ENCODE measurements at regions not wholly inside any gene's neighbourhood (a gene's known extent, or its start where the extent isn't known, plus 50 kb on each side); places are given as distances from the start of the nearest gene placed in this dataset.

DNA sequence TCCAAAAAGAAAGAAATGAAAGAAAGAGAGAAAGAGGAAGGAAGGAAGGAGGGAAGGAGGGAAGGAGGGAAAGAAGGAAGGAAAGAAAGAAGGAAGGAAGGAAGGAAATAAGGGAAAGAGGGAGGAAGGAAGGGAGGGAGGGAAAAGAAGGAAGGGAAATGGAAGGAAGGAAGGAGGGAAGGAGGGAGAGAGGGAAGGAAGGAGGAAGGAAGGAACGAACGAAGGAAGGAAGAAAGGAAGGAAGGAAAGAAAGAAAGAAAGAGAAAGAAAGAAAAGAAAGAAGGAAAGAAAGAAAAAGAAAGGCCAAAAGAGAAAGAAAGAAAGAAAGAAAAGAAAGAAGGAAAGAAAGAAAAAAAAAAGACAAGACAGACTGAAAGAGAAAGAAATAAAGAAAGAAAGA lies 263.9 kb upstream of the ATP10B start:
- intact Hi-C loops (cut with DNase I; ENCODE audit: low total_unique reads) (no loop called here), in situ Hi-C loops (cut with MboI; ENCODE audit: low sequenced_read_pairs in 4 of 4) (no loop called here)
- DNase-seq (no peak), ATAC-seq (no peak)
- H3K4me3 ChIP-seq: no peak overlapping the region
- no peaks in the 10 kb centered on the region for H3K9me3 ChIP-seq
- H3K27ac ChIP-seq: no peak overlapping the region
- H3K4me1 ChIP-seq: no peaks in the 10 kb centered on the region
- no peaks in the 10 kb centered on the region for H3K27me3 ChIP-seq
- no peaks in the 10 kb centered on the region for H3K36me3 ChIP-seq
- TF ChIP-seq CTCF (IDR thresholded peaks at IDR 0.05 in 4 of 5, conservative IDR thresholded peaks at IDR 0.05 in 1 of 5): no peak
- TF ChIP-seq POLR2A (IDR thresholded peaks at IDR 0.05): no peak

DNA sequence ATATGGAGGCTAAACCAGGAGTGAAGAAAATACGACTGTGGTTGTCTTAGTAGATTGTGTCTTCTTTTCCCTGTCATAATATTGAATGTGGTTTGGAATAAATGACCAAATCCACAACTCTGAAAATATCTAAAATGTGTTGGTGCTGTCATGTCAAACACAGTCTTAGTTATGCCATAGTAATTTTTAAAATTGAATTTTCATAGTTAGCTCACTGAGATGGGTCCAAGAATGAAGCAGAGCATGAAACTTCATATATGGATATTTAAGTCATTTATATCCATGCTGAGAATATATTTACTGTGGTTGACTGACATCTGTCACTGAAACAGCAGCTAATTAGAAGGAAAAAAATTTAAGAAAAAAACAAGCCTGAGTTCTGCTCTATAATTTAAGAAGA lies 260.4 kb upstream of the ATP10B start:
- Histone ChIP-seq H3K4me1 (no peaks in the 10 kb centered on the region), H3K27me3 (no peaks in the 10 kb centered on the region), H3K36me3 (no peaks in the 10 kb centered on the region), H3K4me3 (no peak overlapping the region), H3K27ac (no peak overlapping the region), H3K9me3 (no peaks in the 10 kb centered on the region)
- no peak for ATAC-seq
- DNase-seq: no peak
- in situ Hi-C loops (cut with MboI; ENCODE audit: low sequenced_read_pairs in 4 of 4) (no loop called here), intact Hi-C loops (cut with DNase I; ENCODE audit: low total_unique reads) (no loop called here)
- TF ChIP-seq CTCF (IDR thresholded peaks at IDR 0.05 in 4 of 5, conservative IDR thresholded peaks at IDR 0.05 in 1 of 5): no peak
- TF ChIP-seq POLR2A (IDR thresholded peaks at IDR 0.05): no peak

DNA sequence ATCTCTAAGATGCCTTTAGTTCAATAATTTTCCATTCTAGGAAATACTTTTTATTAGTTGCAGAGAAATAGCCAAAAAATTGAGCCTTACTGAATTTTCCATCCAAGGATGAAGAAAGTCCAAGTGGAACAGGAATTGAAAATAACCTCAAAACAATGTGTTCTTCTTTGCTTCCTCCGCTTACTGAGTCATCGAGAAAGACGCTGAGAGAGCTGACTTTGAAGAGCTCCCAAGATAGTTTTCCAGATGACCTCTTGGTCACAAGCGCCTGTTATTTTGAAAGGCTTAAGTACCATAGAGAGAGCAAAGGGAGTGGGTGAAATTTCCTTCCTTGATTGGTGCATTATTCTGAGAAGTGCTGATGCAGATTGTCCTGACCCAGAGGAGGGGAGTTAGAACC lies 253.5 kb upstream of the ATP10B start:
- DNase-seq: no peak
- H3K27ac ChIP-seq: no peak overlapping the region
- no peaks in the 10 kb centered on the region for H3K36me3 ChIP-seq
- no peaks in the 10 kb centered on the region for H3K4me1 ChIP-seq
- intact Hi-C loops (cut with DNase I; ENCODE audit: low total_unique reads) (no loop called here), in situ Hi-C loops (cut with MboI; ENCODE audit: low sequenced_read_pairs in 4 of 4) (no loop called here)
- TF ChIP-seq POLR2A (IDR thresholded peaks at IDR 0.05): no peak
- no peak for TF ChIP-seq CTCF (IDR thresholded peaks at IDR 0.05 in 4 of 5, conservative IDR thresholded peaks at IDR 0.05 in 1 of 5)
- no peak overlapping the region for H3K4me3 ChIP-seq
- H3K9me3 ChIP-seq: no peaks in the 10 kb centered on the region
- no peaks in the 10 kb centered on the region for H3K27me3 ChIP-seq
- ATAC-seq: peak; percentile 39 to 54

DNA sequence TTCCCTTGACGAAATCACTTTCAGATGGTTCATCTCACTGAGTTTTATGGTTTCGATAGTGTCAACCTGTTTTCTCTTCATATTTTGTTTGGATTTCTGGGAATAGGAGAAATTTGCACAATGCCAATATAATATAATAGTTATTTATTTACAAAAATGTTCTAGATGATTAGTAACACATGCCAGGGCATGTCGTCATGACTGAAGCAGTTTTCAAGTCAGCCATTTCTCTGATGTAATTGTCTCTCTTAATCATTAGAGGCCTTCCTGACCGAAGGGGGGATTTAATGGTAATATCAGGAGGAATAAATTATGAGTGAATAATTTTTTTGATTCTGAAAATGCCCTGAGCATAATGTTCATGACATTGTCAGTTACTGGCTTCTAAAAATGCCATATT lies 246.5 kb upstream of the ATP10B start:
- no peak for DNase-seq
- in situ Hi-C loops (cut with MboI; ENCODE audit: low sequenced_read_pairs in 4 of 4) (no loop called here), intact Hi-C loops (cut with DNase I; ENCODE audit: low total_unique reads) (no loop called here)
- no peak overlapping the region for H3K27ac ChIP-seq
- no peak for ATAC-seq
- no peaks in the 10 kb centered on the region for H3K9me3 ChIP-seq
- no peak for TF ChIP-seq CTCF (IDR thresholded peaks at IDR 0.05 in 4 of 5, conservative IDR thresholded peaks at IDR 0.05 in 1 of 5)
- no peak for TF ChIP-seq POLR2A (IDR thresholded peaks at IDR 0.05)
- H3K4me3 ChIP-seq: no peak overlapping the region
- no peaks in the 10 kb centered on the region for H3K36me3 ChIP-seq
- H3K4me1 ChIP-seq: no peaks in the 10 kb centered on the region
- no peaks in the 10 kb centered on the region for H3K27me3 ChIP-seq

DNA sequence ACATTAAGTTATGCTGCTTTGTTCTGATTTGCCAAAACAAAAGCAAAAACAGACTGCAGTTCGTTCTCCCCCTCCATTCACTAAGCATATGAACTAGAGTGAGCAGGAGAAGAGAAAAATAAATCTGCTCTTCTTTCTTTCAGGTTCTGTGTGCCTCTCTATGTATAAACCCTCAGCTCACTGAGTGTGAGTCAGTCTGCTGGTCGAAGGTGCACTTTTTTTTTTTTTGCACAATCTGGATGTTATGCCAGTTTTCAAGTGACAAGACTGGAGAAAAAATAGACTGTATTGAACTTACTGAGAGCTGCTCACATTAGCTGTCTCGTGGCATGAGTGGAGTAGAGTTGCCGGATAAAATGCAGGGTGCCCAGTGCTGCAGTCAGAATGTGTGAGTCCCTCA lies 244.6 kb upstream of the ATP10B start:
- no peaks in the 10 kb centered on the region for H3K9me3 ChIP-seq
- no peak overlapping the region for H3K27ac ChIP-seq
- ATAC-seq (no peak), DNase-seq (no peak)
- no peaks in the 10 kb centered on the region for H3K36me3 ChIP-seq
- in situ Hi-C loops (cut with MboI; ENCODE audit: low sequenced_read_pairs in 4 of 4): no loop called here
- no peak for TF ChIP-seq POLR2A (IDR thresholded peaks at IDR 0.05)
- TF ChIP-seq CTCF (IDR thresholded peaks at IDR 0.05 in 4 of 5, conservative IDR thresholded peaks at IDR 0.05 in 1 of 5): no peak
- H3K4me1 ChIP-seq: no peaks in the 10 kb centered on the region
- intact Hi-C loops (cut with DNase I; ENCODE audit: low total_unique reads): no loop called here
- H3K4me3 ChIP-seq: no peak overlapping the region
- no peaks in the 10 kb centered on the region for H3K27me3 ChIP-seq
